ENCODE measurements at regions not wholly inside any gene's neighbourhood (a gene's known extent, or its start where the extent isn't known, plus 50 kb on each side); places are given as distances from the start of the nearest gene placed in this dataset.
A peak's percentile ranks its signal among the peaks of the same experiment; 100 is the strongest.

- DNase-seq: no peak
- no peaks in the 10 kb centered on the region for H3K9me3 ChIP-seq
- no peak overlapping the region for H3K4me3 ChIP-seq
- no peaks in the 10 kb centered on the region for H3K36me3 ChIP-seq
- TF ChIP-seq POLR2A (IDR thresholded peaks at IDR 0.05) (no peak), CTCF (IDR thresholded peaks at IDR 0.05) (no peak)
- intact Hi-C loops (cut with DNase I): no loop called here
- no peak overlapping the region for H3K27ac ChIP-seq
- 50% methylated on average over 2 of the region's 4 CpGs for WGBS (ENCODE audit: insufficient coverage, low coverage, low lambda C conversion rate, missing lambda C conversion rate)
- ATAC-seq: no peak
- H3K27me3 ChIP-seq: no peaks in the 10 kb centered on the region
- no peaks in the 10 kb centered on the region for H3K4me1 ChIP-seq
These were observed 237.3 kb downstream of the DRD1 start for GRCh38 chr5:175206669-175207068.

- Histone ChIP-seq H3K4me1 (no peaks in the 10 kb centered on the region), H3K36me3 (no peaks in the 10 kb centered on the region), H3K4me3 (no peak overlapping the region), H3K9me3 (no peaks in the 10 kb centered on the region), H3K27ac (no peak overlapping the region), H3K27me3 (no peaks in the 10 kb centered on the region)
- 58% methylated on average over 4 of the region's 4 CpGs for WGBS (ENCODE audit: insufficient coverage, low coverage, low lambda C conversion rate, missing lambda C conversion rate)
- no peak for DNase-seq
- intact Hi-C loops (cut with DNase I): no loop called here
- TF ChIP-seq POLR2A (IDR thresholded peaks at IDR 0.05) (no peak), CTCF (IDR thresholded peaks at IDR 0.05) (no peak)
- no peak for ATAC-seq
These were observed 241.4 kb downstream of the DRD1 start for GRCh38 chr5:175202463-175203068.

- TF ChIP-seq POLR2A (IDR thresholded peaks at IDR 0.05) (no peak), CTCF (IDR thresholded peaks at IDR 0.05) (no peak)
- intact Hi-C loops (cut with DNase I): no loop called here
- DNase-seq: no peak
- no peaks in the 10 kb centered on the region for H3K27me3 ChIP-seq
- no peak overlapping the region for H3K4me3 ChIP-seq
- ATAC-seq: no peak
- H3K9me3 ChIP-seq: no peaks in the 10 kb centered on the region
- no peaks in the 10 kb centered on the region for H3K4me1 ChIP-seq
- H3K27ac ChIP-seq: no peak overlapping the region
- 52% methylated on average over 5 of the region's 5 CpGs for WGBS (ENCODE audit: insufficient coverage, low coverage, low lambda C conversion rate, missing lambda C conversion rate)
- H3K36me3 ChIP-seq: no peaks in the 10 kb centered on the region
These were observed 242.6 kb downstream of the DRD1 start for GRCh38 chr5:175201393-175201792.

- TF ChIP-seq POLR2A (IDR thresholded peaks at IDR 0.05) (no peak), CTCF (IDR thresholded peaks at IDR 0.05) (no peak)
- no peak for DNase-seq
- Histone ChIP-seq H3K4me3 (no peak overlapping the region), H3K4me1 (peaks cover 0 to 9% (median 0%) of the 10 kb centered on the region in 4 donors), H3K9me3 (no peaks in the 10 kb centered on the region), H3K27ac (no peak overlapping the region), H3K36me3 (no peaks in the 10 kb centered on the region), H3K27me3 (no peaks in the 10 kb centered on the region)
- WGBS (ENCODE audit: insufficient coverage, low coverage, low lambda C conversion rate, missing lambda C conversion rate): 20% methylated on average over 11 of the region's 11 CpGs
- ATAC-seq: peak in 2 of 4 donors; percentile 52 to 54
- intact Hi-C loops (cut with DNase I): no loop called here
These were observed 248.0 kb downstream of the DRD1 start for GRCh38 chr5:175195698-175196656.

Data from right lobe of liver (tissue), 6 donors.